ENCODE measurements at regions not wholly inside any gene's neighbourhood (a gene's known extent, or its start where the extent isn't known, plus 50 kb on each side); places are given as distances from the start of the nearest gene placed in this dataset.
"Not testable (repeated sequence)": the region's sequence is repeated elsewhere in the genome, so short reads cannot be mapped to it uniquely, and the experiment has no call there.

GRCh38 chrX:16067886-16068515 lies 55.4 kb upstream of the GRPR start:
- DNase-seq: no peak
- intact Hi-C loops (cut with DNase I): no loop called here

- intact Hi-C loops (cut with DNase I): no loop called here
- DNase-seq: no peak
These were observed 59.4 kb upstream of the GRPR start for GRCh38 chrX:16063921-16064320.

GRCh38 chrX:16063141-16063540 lies 60.2 kb upstream of the GRPR start:
- no peak for DNase-seq
- intact Hi-C loops (cut with DNase I): no loop called here

- no peak for DNase-seq
- intact Hi-C loops (cut with DNase I): no loop called here
These were observed 62.1 kb upstream of the GRPR start for GRCh38 chrX:16061296-16061695.

GRCh38 chrX:16060252-16060651 lies 63.1 kb upstream of the GRPR start:
- intact Hi-C loops (cut with DNase I): no loop called here
- no peak for DNase-seq

- intact Hi-C loops (cut with DNase I); DNase-seq: not testable (repeated sequence)
These were observed 74.2 kb upstream of the GRPR start for GRCh38 chrX:16049126-16049525.

GRCh38 chrX:16042980-16043379 lies 80.4 kb upstream of the GRPR start:
- no peak for DNase-seq
- intact Hi-C loops (cut with DNase I): no loop called here

- DNase-seq: no peak
- intact Hi-C loops (cut with DNase I): no loop called here
These were observed 83.5 kb upstream of the GRPR start for GRCh38 chrX:16039834-16040233.

- intact Hi-C loops (cut with DNase I): no loop called here
- DNase-seq: no peak
These were observed 84.0 kb upstream of the GRPR start for GRCh38 chrX:16039363-16039762.

GRCh38 chrX:16033331-16033730 lies 90.0 kb upstream of the GRPR start:
- DNase-seq: no peak

GRCh38 chrX:16028576-16028975 lies 94.8 kb upstream of the GRPR start:
- intact Hi-C loops (cut with DNase I): no loop called here
- DNase-seq: no peak

More at GRCh38 chrX:16033331-16033730, 90.0 kb upstream of the GRPR start:
- intact Hi-C loops (cut with DNase I): no loop called here

GRCh38 chrX:16023790-16024734 lies 99.3 kb upstream of the GRPR start:
- intact Hi-C loops (cut with DNase I): no loop called here
- no peak for DNase-seq

GRCh38 chrX:16022580-16023200 lies 100.7 kb upstream of the GRPR start:
- DNase-seq: no peak
- intact Hi-C loops (cut with DNase I): no loop called here

GRCh38 chrX:16018291-16018690 lies 105.1 kb upstream of the GRPR start:
- intact Hi-C loops (cut with DNase I): no loop called here
- no peak for DNase-seq

- intact Hi-C loops (cut with DNase I): no loop called here
- DNase-seq: no peak
These were observed 109.2 kb upstream of the GRPR start for GRCh38 chrX:16014171-16014570.

GRCh38 chrX:16012250-16012649 lies 111.1 kb upstream of the GRPR start:
- no peak for DNase-seq
- intact Hi-C loops (cut with DNase I): no loop called here

GRCh38 chrX:16005917-16006316 lies 117.4 kb upstream of the GRPR start:
- intact Hi-C loops (cut with DNase I): no loop called here
- DNase-seq: no peak

GRCh38 chrX:16002185-16002584 lies 121.2 kb upstream of the GRPR start:
- intact Hi-C loops (cut with DNase I): no loop called here

GRCh38 chrX:15998350-15998749 lies 125.0 kb upstream of the GRPR start:
- intact Hi-C loops (cut with DNase I): no loop called here
- DNase-seq: no peak

More at GRCh38 chrX:16002185-16002584, 121.2 kb upstream of the GRPR start:
- no peak for DNase-seq

- no peak for DNase-seq
- intact Hi-C loops (cut with DNase I): no loop called here
These were observed 133.6 kb upstream of the GRPR start for GRCh38 chrX:15989716-15990115.
